Gastrocnemius medialis (tissue), 4 donors: ENCODE measurements at regions not wholly inside any gene's neighbourhood (a gene's known extent, or its start where the extent isn't known, plus 50 kb on each side); places are given as distances from the start of the nearest gene placed in this dataset.

Experiments used
- ATAC-seq, 2 donors: fragments of 150-250 bp; one replicate each; pipeline ENCODE4 v1.9.1; 2016
- DNase-seq, 2 donors: peaks; one replicate each; pipeline ENCODE4 v3.0.0-alpha.2; 2019
- H3K27ac ChIP-seq, 4 donors: fragments of 200-600 bp; sonication (generic); 1 replicate in 1 of 4; 2 replicates in 3 of 4; pipeline ENCODE4 v1.5.1; 2016 to 2018; ENCODE audit warnings: mild to moderate bottlenecking in 2 of 4, moderate library complexity in 1 of 4
- H3K27me3 ChIP-seq, 3 donors: fragments of 200-600 bp; sonication (generic) in 2 of 3; 1 replicate in 1 of 3; 2 replicates in 2 of 3; pipeline versions ENCODE4 v1.5.1 to v1.6.0; 2016 to 2019; ENCODE audit warnings: mild to moderate bottlenecking in 1 of 3, moderate library complexity in 1 of 3
- H3K36me3 ChIP-seq, 2 donors: fragments of 200-600 bp; sonication (generic) in 1 of 2; one replicate each; pipeline ENCODE4 v1.5.1; 2017 to 2018
- H3K4me1 ChIP-seq, 2 donors: fragments of 200-600 bp; sonication (generic) in 1 of 2; one replicate each; pipeline ENCODE4 v1.5.1; 2016 to 2017; ENCODE audit warnings: mild to moderate bottlenecking in 2 of 2
- H3K4me3 ChIP-seq, 4 donors: fragments of 200-600 bp; sonication (generic) in 3 of 4; 1 replicate in 1 of 4; 2 replicates in 3 of 4; pipeline ENCODE4 v1.5.1; 2016 to 2019; ENCODE audit warnings: mild to moderate bottlenecking in 2 of 4
- H3K9me3 ChIP-seq, 3 donors: fragments of 200-600 bp; sonication (generic) in 2 of 3; 1 replicate in 1 of 3; 2 replicates in 2 of 3; pipeline ENCODE4 v1.5.1; 2016 to 2019
- POLR2A ChIP-seq, 2 donors: fragments of 450-650 bp; IDR thresholded peaks; one replicate each; pipeline ENCODE4 v1.6.1; 2017; ENCODE audit warnings: antibody characterized with exemption in 2 of 2, mild to moderate bottlenecking in 2 of 2, moderate library complexity in 2 of 2
- in situ Hi-C, 4 donors: fragments of 200-750 bp; cut with MboI; loops; one replicate each; pipeline versions ENCODE4 v1.15.0 to v1.8.0; 2017; ENCODE audit warnings: low sequenced_read_pairs in 4 of 4
- intact Hi-C: fragments of 100-400 bp; cut with DNase I; formaldehyde crosslinking; loops from one replicate; pipeline ENCODE4 v1.15.1; 2023; ENCODE audit warnings: low total_unique reads
- TF ChIP-seq, protein P1 (sequence below), 5 experiments: fragments of 450-650 bp in 3 of 5; fragments of 200-600 bp in 2 of 5; sonication (generic) in 2 of 5; IDR thresholded peaks in 4 of 5; conservative IDR thresholded peaks in 1 of 5; 1 replicate in 4 of 5; 2 replicates in 1 of 5; pipeline ENCODE4 v1.5.1; 2016 to 2019; ENCODE audit warnings: antibody characterized with exemption in 5 of 5, mild to moderate bottlenecking in 3 of 5, moderate library complexity in 3 of 5

- H3K4me1 ChIP-seq, result no peaks in the 10 kb centered on the region
- intact Hi-C loops, result no loop called here
- TF ChIP-seq, protein P1, sequence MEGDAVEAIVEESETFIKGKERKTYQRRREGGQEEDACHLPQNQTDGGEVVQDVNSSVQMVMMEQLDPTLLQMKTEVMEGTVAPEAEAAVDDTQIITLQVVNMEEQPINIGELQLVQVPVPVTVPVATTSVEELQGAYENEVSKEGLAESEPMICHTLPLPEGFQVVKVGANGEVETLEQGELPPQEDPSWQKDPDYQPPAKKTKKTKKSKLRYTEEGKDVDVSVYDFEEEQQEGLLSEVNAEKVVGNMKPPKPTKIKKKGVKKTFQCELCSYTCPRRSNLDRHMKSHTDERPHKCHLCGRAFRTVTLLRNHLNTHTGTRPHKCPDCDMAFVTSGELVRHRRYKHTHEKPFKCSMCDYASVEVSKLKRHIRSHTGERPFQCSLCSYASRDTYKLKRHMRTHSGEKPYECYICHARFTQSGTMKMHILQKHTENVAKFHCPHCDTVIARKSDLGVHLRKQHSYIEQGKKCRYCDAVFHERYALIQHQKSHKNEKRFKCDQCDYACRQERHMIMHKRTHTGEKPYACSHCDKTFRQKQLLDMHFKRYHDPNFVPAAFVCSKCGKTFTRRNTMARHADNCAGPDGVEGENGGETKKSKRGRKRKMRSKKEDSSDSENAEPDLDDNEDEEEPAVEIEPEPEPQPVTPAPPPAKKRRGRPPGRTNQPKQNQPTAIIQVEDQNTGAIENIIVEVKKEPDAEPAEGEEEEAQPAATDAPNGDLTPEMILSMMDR (IDR thresholded peaks at IDR 0.05 in 4 of 5, conservative IDR thresholded peaks at IDR 0.05 in 1 of 5), result no peak
- no peak for TF ChIP-seq POLR2A (IDR thresholded peaks at IDR 0.05)
- H3K36me3 ChIP-seq, result no peaks in the 10 kb centered on the region
- no peak for DNase-seq
- no peak overlapping the region for H3K4me3 ChIP-seq
- H3K27ac ChIP-seq, result no peak overlapping the region
- no peak for ATAC-seq
- H3K27me3 ChIP-seq, result no peaks in the 10 kb centered on the region
- no peaks in the 10 kb centered on the region for H3K9me3 ChIP-seq
- in situ Hi-C loops, result no loop called here
Observed at GRCh38 chr15:96073908-96074307, 256.6 kb upstream of the NR2F2 start.

DNA sequence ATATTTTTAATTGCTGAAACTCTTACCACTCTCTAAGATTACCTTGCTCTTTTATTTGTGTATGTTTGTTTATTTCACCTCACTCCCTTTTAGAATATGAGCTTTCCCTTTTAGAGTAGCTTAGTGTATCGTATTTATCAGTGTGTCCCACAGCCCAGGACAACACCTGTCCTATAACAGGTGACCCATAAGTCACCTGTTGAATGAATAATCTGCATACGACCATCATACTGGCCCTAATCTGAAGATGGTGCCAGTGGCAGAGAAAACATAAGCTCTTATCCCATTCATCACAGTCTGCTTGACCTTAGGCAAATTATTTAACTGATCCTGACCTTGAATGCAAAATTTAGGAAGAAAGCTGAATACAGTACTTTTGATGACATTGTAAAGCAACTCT, 254.6 kb upstream of the NR2F2 start:
- H3K27ac ChIP-seq, result no peak overlapping the region
- TF ChIP-seq, protein P1 (IDR thresholded peaks at IDR 0.05 in 4 of 5, conservative IDR thresholded peaks at IDR 0.05 in 1 of 5), result no peak
- no peak for TF ChIP-seq POLR2A (IDR thresholded peaks at IDR 0.05)
- intact Hi-C loops, result no loop called here

GRCh38 chr15:96076350-96076749, 254.2 kb upstream of the NR2F2 start:
- Histone ChIP-seq H3K9me3 (no peaks in the 10 kb centered on the region), H3K27me3 (no peaks in the 10 kb centered on the region), H3K27ac (no peak overlapping the region), H3K4me1 (no peaks in the 10 kb centered on the region), H3K36me3 (no peaks in the 10 kb centered on the region), H3K4me3 (no peak overlapping the region)
- DNase-seq (no peak), ATAC-seq (no peak)
- in situ Hi-C loops, result no loop called here
- TF ChIP-seq, protein P1 (IDR thresholded peaks at IDR 0.05 in 4 of 5, conservative IDR thresholded peaks at IDR 0.05 in 1 of 5), result no peak
- no peak for TF ChIP-seq POLR2A (IDR thresholded peaks at IDR 0.05)
- intact Hi-C loops, result no loop called here

More for the DNA sequence above, 254.6 kb upstream of the NR2F2 start:
- Histone ChIP-seq H3K36me3 (no peaks in the 10 kb centered on the region), H3K9me3 (no peaks in the 10 kb centered on the region), H3K4me1 (no peaks in the 10 kb centered on the region), H3K27me3 (no peaks in the 10 kb centered on the region), H3K4me3 (no peak overlapping the region)
- in situ Hi-C loops, result no loop called here
- ATAC-seq (no peak), DNase-seq (no peak)

- in situ Hi-C loops (no loop called here), intact Hi-C loops (no loop called here)
- Histone ChIP-seq H3K9me3 (no peaks in the 10 kb centered on the region), H3K4me3 (no peak overlapping the region), H3K27me3 (no peaks in the 10 kb centered on the region), H3K27ac (no peak overlapping the region), H3K4me1 (no peaks in the 10 kb centered on the region), H3K36me3 (no peaks in the 10 kb centered on the region)
- ATAC-seq (no peak), DNase-seq (no peak)
- TF ChIP-seq POLR2A (IDR thresholded peaks at IDR 0.05), result no peak
- TF ChIP-seq, protein P1 (IDR thresholded peaks at IDR 0.05 in 4 of 5, conservative IDR thresholded peaks at IDR 0.05 in 1 of 5), result no peak
Observed at GRCh38 chr15:96079041-96079440, 251.5 kb upstream of the NR2F2 start.

- TF ChIP-seq, protein P1 (IDR thresholded peaks at IDR 0.05 in 4 of 5, conservative IDR thresholded peaks at IDR 0.05 in 1 of 5), result no peak
- TF ChIP-seq POLR2A (IDR thresholded peaks at IDR 0.05), result no peak
- no peaks in the 10 kb centered on the region for H3K27me3 ChIP-seq
- H3K36me3 ChIP-seq, result no peaks in the 10 kb centered on the region
Observed at GRCh38 chr15:96079882-96080281, 250.6 kb upstream of the NR2F2 start.

More at GRCh38 chr15:96079882-96080281, 250.6 kb upstream of the NR2F2 start:
- intact Hi-C loops, result no loop called here
- ATAC-seq (no peak), DNase-seq (no peak)
- in situ Hi-C loops, result no loop called here
- Histone ChIP-seq H3K9me3 (no peaks in the 10 kb centered on the region), H3K27ac (no peak overlapping the region), H3K4me1 (no peaks in the 10 kb centered on the region), H3K4me3 (no peak overlapping the region)
